MCF 10A (cell line): ENCODE measurements at regions not wholly inside any gene's neighbourhood (a gene's known extent, or its start where the extent isn't known, plus 50 kb on each side); places are given as distances from the start of the nearest gene placed in this dataset.

Experiments used
- BruUV-seq: library from RNA; stranded (reverse); fragments of 400-500 nt; replicated peaks from 2 replicates; lab custom pipeline; 2021; lab: Mats Ljungman, UMichigan
- CTCF ChIA-PET: fragments of 300-600 bp; sonication (Branson Sonifier 250); formaldehyde crosslinking; extraction: SDS; loops from one replicate; lab custom pipeline; 2021; ENCODE audit warnings: antibody characterized with exemption, inconsistent platforms; lab: Yijun Ruan, JAX
- POLR2A ChIA-PET: fragments of 300-600, 350-650 bp; sonication (Branson Sonifier 250); formaldehyde crosslinking; extraction: SDS; loops from one replicate; lab custom pipeline; 2020; ENCODE audit warnings: antibody characterized with exemption, inconsistent platforms; lab: Yijun Ruan, JAX
- DNase-seq: peaks from one replicate; pipeline ENCODE4 v3.0.0-alpha.2; 2018; ENCODE audit not compliant: unreplicated experiment
- H3K27ac Mint-ChIP-seq: one replicate; pipeline ENCODE4 v1.8.0; 2022; ENCODE audit warnings: mild to moderate bottlenecking, low read depth, mixed read lengths; ENCODE audit not compliant: unreplicated experiment
- H3K27me3 Mint-ChIP-seq: one replicate; pipeline ENCODE4 v1.8.0; 2022; ENCODE audit warnings: mixed read lengths; ENCODE audit not compliant: insufficient read depth, unreplicated experiment
- H3K36me3 Mint-ChIP-seq: one replicate; pipeline ENCODE4 v1.8.0; 2022; ENCODE audit warnings: mild to moderate bottlenecking, moderate library complexity, mixed read lengths; ENCODE audit not compliant: insufficient read depth, unreplicated experiment
- H3K4me1 Mint-ChIP-seq: one replicate; pipeline ENCODE4 v1.8.0; 2022; ENCODE audit warnings: mixed read lengths; ENCODE audit not compliant: insufficient read depth, unreplicated experiment
- H3K4me3 Mint-ChIP-seq: one replicate; pipeline ENCODE4 v1.8.0; 2022; ENCODE audit warnings: mild to moderate bottlenecking, moderate library complexity, mixed read lengths; ENCODE audit not compliant: unreplicated experiment
- H3K9me3 Mint-ChIP-seq: one replicate; pipeline ENCODE4 v1.8.0; 2022; ENCODE audit warnings: mixed read lengths; ENCODE audit not compliant: unreplicated experiment
- CTCF ChIP-seq: fragments of 200-600 bp; IDR thresholded peaks from one replicate; pipeline ENCODE4 v1.8.0; 2022; ENCODE audit warnings: antibody characterized with exemption, mild to moderate bottlenecking; ENCODE audit not compliant: unreplicated experiment
- intact Hi-C: fragments of 100-400 bp; cut with micrococcal nuclease; formaldehyde crosslinking; loops from 2 replicates; pipeline ENCODE4 v1.14.1; 2022

- BruUV-seq = no TSS peak
- Mint-ChIP-seq H3K9me3 (peaks cover 41% of the 10 kb centered on the region), H3K4me3 (no peak overlapping the region), H3K27ac (no peak overlapping the region), H3K36me3 (no peaks in the 10 kb centered on the region), H3K27me3 (no peaks in the 10 kb centered on the region), H3K4me1 (no peaks in the 10 kb centered on the region)
- DNase-seq = no peak
- ChIA-PET POLR2A (no interaction called here), CTCF (no interaction called here)
- no peak for TF ChIP-seq CTCF
- intact Hi-C loops = no loop called here
Measured at GRCh38 chr11:70736461-70736860, 338.1 kb downstream of the CTTN start.

DNA sequence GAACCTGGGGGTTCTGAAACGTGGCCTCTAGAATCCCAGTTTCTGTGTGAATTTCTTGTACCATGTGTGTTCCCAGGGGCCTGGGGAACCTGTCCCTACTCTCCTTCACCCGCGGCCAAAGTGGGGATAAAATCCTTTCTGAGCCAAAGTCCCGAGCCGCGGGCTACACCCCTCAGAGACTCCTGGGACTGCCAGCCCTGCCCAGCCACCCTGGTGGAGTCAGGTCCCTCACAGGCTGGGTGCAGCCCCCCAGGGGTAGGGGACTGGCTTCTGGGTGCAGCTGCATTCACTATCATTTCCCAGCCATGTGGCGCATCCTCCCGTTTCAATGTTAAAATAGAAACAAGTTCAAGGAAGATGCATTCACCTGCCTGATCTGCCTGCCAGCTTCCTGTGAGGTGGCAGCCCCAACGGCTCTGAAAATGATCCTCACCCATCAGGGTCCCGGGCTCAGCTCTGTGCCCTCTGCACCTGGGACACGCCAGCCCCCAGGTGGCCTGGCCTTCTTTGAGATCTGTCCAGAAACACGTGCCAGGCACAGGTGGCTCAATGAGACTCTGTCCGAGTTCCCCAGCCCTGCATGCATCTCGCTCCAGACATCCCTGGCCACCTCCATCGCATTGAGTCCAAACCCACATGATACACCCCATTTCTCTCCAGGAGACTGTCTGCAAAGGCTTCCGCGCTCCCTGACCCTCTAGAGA, 338.8 kb downstream of the CTTN start:
- Mint-ChIP-seq H3K36me3 (no peaks in the 10 kb centered on the region), H3K4me3 (no peak overlapping the region), H3K27me3 (no peaks in the 10 kb centered on the region), H3K9me3 (peaks cover 36% of the 10 kb centered on the region), H3K4me1 (no peaks in the 10 kb centered on the region), H3K27ac (no peak overlapping the region)
- intact Hi-C loops = no loop called here
- TF ChIP-seq CTCF = no peak
- no peak for DNase-seq
- CTCF ChIA-PET = no interaction called here
- no TSS peak for BruUV-seq
- POLR2A ChIA-PET = no interaction called here

- intact Hi-C loops = no loop called here
- Mint-ChIP-seq H3K4me3 (no peak overlapping the region), H3K9me3 (peaks cover 26% of the 10 kb centered on the region), H3K27ac (no peak overlapping the region), H3K36me3 (no peaks in the 10 kb centered on the region), H3K27me3 (no peaks in the 10 kb centered on the region), H3K4me1 (no peaks in the 10 kb centered on the region)
- no peak for TF ChIP-seq CTCF
- no TSS peak for BruUV-seq
- DNase-seq = no peak
- ChIA-PET CTCF (no interaction called here), POLR2A (no interaction called here)
Measured at GRCh38 chr11:70737816-70738630, 339.7 kb downstream of the CTTN start.

DNA sequence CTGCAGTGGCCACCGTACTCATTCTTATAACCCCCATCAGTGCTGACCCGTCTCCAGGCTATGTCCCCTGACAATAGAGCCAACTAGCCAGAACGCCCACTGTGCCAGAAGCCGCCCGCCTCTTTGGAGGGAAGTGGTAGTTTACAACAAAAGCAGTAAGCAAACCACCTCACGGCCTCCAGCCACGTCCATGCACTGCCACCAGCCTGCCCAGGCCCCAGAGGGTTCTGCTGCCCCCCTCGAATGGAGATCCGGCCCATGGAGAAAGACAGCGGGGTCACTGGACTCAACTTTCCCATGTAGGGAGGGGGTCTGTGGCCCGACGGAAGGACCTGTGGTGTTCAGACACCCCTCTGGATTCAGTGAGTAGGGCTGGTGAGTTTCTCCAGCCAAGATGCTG, 340.3 kb downstream of the CTTN start:
- no peaks in the 10 kb centered on the region for H3K36me3 Mint-ChIP-seq
- DNase-seq = no peak
- ChIA-PET POLR2A (no interaction called here), CTCF (no interaction called here)
- no peak for TF ChIP-seq CTCF
- no peak overlapping the region for H3K4me3 Mint-ChIP-seq
- no peak overlapping the region for H3K27ac Mint-ChIP-seq
- peaks cover 22% of the 10 kb centered on the region for H3K9me3 Mint-ChIP-seq
- no TSS peak for BruUV-seq
- no peaks in the 10 kb centered on the region for H3K4me1 Mint-ChIP-seq
- H3K27me3 Mint-ChIP-seq = no peaks in the 10 kb centered on the region
- intact Hi-C loops = no loop called here
